ENCODE measurements at regions not wholly inside any gene's neighbourhood (a gene's known extent, or its start where the extent isn't known, plus 50 kb on each side); places are given as distances from the start of the nearest gene placed in this dataset.
A peak's percentile ranks its signal among the peaks of the same experiment; 100 is the strongest.

GRCh38 chr13:73835138-73835721 is 299.0 kb downstream of the KLF12 start:
- Histone ChIP-seq H3K9me3 (ENCODE audit: control insufficient read depth in 1 of 2, insufficient read depth in 1 of 2, low read depth in 1 of 2, low read length in 2 of 2) (no peaks in the 10 kb centered on the region), H3K27me3 (ENCODE audit: insufficient read depth, low read length) (no peaks in the 10 kb centered on the region), H3K9ac (ENCODE audit: low read length) (no peak overlapping the region), H3K36me3 (ENCODE audit: control insufficient read depth in 1 of 2, insufficient read depth in 2 of 2, low read length in 2 of 2) (no peaks in the 10 kb centered on the region), H4K20me1 (ENCODE audit: insufficient read depth) (no peaks in the 10 kb centered on the region), H3K4me3 (replicated peaks in 1 of 2; ENCODE audit: low read depth in 1 of 2, low read length in 2 of 2) (no peak overlapping the region), H3K4me2 (ENCODE audit: low read length) (no peak overlapping the region), H2AFZ (ENCODE audit: low read depth, low read length, poor library complexity, severe bottlenecking) (no peak overlapping the region), H3K9me2 (ENCODE audit: insufficient read depth) (no peaks in the 10 kb centered on the region), H3K4me1 (ENCODE audit: control insufficient read depth in 1 of 2, insufficient read depth in 2 of 2, low read length in 2 of 2) (no peaks in the 10 kb centered on the region), H3K79me2 (ENCODE audit: insufficient read depth, low read length) (no peaks in the 10 kb centered on the region), H3K27ac (ENCODE audit: low read depth, low read length) (no peak overlapping the region)
- ChIA-PET CTCF (interaction anchor here (1.3 to 2.1 kb wide), 2 partner anchors 451 to 1384 kb away, joined by 6 to 8 read pairs; no protein-coding TSS in a partner anchor), POLR2A (no interaction called here), RAD21 (ENCODE audit: low non-redundant PET in 1 of 2, low total read pairs in 2 of 2, uncharacterized antibody in 2 of 2, unreplicated experiment in 2 of 2) (no interaction called here)
- TF ChIP-seq JUND (IDR thresholded peaks at IDR 0.05) (no peak), RAD21 (IDR thresholded peaks at IDR 0.05; ENCODE audit: low read depth) (peak; percentile 65), CTCF (IDR thresholded peaks at IDR 0.05 in 2 of 3, conservative IDR thresholded peaks at IDR 0.05 in 1 of 3; ENCODE audit: borderline replicate concordance in 1 of 3, insufficient read depth in 1 of 3, low read depth in 2 of 3, low read length in 2 of 3) (peak; percentile 46 to 67 (median 47); a peak in 5 of 6 replicates), EZH2phosphoT487 (IDR thresholded peaks at IDR 0.05; ENCODE audit: borderline replicate concordance) (no peak), ZNF274 (IDR thresholded peaks at IDR 0.05; ENCODE audit: low read depth, low read length) (no peak), POLR2AphosphoS5 (IDR thresholded peaks at IDR 0.05; ENCODE audit: low read depth, low read length) (no peak), POLR2A (IDR thresholded peaks at IDR 0.05; ENCODE audit: borderline replicate concordance, extremely low read depth, insufficient read depth, insufficient read length) (no peak)
- intact Hi-C loops (cut with micrococcal nuclease), result loop anchor here (1.0 kb wide), 2 partner anchors 452 to 1384 kb away; no protein-coding TSS in a partner anchor
- no TSS peak for BruUV-seq (replicated peaks)
- DNase-seq (ENCODE audit: low read depth, low spot score), result peak; percentile 22
- peak; percentile 69 for ATAC-seq

Measured in HCT116 (cell line).